T1000 (cell line): ENCODE measurements at regions not wholly inside any gene's neighbourhood (a gene's known extent, or its start where the extent isn't known, plus 50 kb on each side); places are given as distances from the start of the nearest gene placed in this dataset.
"Not testable (repeated sequence)": the region's sequence is repeated elsewhere in the genome, so short reads cannot be mapped to it uniquely, and the experiment has no call there.

Experiments
- DNase-seq: peaks from one replicate; lab custom pipeline; 2025; ENCODE audit warnings: mixed read lengths; lab: John Stamatoyannopoulos, UW

DNA sequence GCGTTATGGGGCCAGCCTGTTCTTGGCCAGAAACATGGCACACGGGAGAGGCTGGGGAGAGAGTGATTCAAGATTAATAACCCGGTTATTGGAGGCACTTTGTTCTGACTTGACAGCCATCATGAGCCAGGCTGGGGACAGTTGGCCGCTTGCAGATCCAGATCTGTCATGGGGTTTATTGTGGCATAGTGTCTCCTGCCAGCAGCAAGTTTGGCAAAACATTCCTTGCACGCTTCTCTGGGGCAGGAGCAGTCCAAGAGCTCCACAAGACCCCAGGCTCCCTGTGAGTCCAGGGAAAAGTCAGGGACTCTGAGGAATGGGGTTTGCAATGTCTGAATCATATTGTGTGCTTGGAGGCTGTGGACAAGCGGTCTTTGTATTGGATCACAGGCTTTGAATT, 270.4 kb downstream of the MIAT start:
- DNase-seq, result no peak

DNA sequence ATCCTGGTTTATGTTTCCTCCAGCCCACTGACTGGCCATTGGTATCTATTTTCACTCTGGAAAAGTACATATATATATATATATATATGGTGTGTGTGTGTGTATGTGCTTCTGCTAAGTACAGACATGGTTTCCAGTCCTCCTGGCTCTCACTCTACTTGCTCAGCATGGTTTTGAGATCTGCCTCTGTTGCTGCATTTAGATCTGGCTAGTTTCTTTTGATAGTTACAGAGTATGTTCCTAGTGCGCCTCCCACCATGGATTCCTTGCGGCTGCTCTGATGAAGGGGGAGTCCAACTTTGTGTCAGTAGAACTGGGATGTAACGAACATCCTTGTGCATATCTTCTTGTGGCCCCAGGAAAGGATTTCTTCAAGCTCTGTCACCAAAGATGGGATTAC, 274.1 kb downstream of the MIAT start:
- no peak for DNase-seq

DNA sequence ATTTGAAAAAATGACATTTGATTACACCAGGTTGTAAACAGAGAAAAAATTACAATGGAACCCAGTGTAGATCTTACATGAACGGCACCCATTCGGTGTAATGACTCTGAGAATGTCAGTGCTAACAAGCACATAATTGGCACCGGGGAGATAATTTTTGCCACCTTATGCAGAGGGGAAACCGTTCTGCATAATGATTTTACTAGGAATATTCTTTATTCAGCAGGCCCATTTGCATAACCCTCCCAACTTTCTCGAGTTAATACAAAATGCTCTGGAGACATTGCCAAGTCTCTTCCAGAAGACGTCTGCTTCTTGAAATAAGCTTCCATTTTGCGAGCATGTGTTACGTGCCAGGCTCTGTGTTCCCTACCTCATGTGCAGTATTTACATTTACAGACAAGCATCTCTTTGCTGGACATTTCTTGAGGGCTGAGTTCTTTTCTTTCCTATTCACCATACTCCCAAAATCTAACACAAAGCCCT, 275.8 kb downstream of the MIAT start:
- no peak for DNase-seq

DNA sequence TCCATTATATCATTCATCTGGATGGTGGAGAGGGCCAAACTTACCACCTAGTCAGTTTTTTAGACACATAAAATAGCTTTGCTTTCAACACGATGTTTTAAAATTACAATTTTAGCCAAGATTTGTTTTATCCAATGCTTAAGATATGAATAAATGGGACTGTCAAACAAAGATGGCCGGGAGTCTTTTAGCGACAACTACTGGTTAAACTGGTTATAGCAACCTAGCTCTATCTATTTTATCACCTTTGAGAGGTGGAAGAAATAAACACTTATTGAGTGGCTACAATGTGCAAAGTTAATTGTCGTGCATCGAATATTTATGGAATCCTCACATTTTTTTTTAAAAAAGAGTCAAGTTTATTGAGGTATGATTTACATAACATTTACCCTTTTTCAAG, 279.8 kb downstream of the MIAT start:
- DNase-seq, result no peak

DNA sequence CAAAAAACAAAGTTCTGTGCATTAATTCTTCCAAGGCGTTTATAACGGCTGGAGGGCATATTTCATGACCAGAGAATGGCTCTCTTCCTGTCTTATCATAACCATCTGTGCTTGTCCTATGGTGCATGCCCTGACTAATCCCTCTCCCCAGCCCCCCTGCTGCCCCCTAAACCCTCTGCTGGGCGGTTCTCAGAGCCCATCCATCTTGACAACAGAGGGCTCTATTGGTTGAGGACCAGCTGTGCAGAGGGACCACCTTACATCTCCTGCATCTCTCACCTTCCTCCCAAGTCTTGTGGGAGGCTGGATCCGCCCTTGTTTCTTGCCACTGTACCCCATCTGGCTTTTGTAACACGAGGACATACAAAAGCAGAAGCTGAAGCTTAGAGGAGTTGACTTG, 282.1 kb downstream of the MIAT start:
- no peak for DNase-seq

DNA sequence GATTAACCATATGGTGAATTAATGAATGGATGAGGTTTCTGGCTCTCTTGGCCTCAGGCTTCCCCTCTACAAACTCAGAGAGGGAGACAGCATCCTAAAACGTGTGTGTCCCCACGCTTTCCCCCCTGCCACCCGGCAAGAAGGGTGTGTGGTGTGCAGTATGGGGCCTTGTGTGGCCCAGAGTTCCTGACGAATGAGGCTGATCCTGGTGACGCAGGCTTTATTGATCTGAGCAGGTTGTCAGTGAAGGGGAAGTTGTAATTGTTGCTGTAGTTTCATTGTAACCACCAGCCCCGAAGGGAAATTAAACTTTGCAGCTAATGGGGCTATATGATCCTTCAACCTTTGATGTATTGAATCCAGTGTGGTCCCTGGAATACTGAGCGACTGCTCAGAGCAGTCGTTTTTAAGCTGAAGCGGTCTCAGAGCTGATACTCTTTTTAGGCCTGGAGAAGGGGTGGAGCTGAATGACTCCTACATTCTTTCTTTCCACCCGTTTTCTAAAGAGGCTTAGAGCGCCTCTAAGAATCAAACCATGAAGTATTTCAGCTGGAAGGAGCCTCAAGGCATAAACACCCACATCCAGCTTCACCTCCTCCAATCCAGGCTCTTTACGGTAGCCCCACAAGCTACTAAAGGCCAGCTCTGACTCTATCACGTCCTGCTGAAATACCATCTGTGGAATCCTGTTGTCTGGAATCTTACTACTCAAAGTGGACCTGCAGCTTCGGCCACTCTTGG, 284.7 kb downstream of the MIAT start:
- no peak for DNase-seq

DNA sequence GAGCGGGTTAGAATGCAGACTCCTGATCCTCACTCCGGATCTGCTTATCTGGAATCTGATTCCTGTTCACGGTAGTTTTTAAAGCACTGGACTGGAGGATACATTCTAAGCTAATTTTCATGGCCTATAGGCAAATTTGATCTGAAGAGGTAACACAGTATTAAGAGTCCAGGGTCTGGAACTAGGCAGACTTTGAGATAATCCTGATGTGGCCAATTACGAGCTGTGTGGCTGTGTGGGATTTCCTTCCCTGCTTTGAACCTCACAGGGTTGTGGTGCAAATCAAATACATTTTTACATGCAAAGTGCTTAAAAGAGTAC, 285.2 kb downstream of the MIAT start:
- DNase-seq, result no peak

DNA sequence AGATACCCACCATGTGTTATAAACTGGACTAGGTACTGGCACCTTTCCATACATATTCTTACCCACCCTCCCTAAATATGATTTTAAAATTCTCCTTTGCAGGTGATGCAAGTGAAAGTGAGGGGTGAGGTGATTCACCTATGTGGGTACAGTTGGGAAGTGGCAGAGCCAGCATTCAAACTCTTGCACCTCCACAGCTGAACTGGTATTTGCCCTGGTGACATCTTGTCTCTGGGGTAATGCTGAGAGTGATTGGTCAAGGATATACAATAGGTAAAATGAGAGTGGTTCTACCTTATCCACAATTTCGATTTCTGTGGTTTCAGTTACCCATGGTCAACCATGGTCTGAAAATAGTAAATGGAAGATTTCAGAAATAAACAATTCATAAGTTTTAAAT, 288.2 kb downstream of the MIAT start:
- DNase-seq, result no peak

DNA sequence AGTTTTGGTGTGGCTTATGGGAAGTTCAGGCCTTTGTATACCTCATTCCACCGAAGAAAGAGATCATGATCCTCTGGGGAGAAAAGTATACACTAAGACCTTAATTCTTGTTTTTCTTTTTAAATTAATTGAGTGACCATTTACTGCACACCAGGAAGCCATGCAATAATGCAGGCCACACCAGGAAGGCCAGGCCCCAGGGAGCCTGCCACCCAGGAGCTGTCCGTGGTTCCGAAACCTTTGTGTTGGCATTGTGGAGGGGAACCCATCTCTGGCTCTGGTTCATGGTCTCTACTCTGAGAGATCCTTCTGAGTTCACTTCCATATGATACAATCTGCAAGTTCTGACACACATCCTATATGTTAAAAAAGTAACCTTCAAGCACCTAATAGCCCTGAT, 291.8 kb downstream of the MIAT start:
- DNase-seq, result no peak

DNA sequence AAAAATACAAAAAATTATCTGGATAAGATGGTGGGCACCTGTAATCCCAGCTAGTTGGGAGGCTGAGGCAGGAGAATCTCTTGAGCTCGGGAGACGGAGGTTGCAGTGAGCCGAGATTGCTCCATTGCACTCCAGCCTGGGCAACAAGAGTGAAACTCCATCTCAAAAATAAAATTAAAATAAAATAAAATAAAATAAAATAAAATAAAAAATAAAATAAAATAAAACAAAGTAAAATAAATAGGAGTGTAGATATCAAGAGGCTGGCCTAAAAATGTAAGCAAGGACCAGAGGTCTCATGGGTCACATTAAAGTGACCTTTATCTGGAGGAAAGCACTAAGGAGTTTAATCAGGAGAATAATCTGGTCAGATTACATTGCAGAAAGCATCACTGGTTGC, 293.8 kb downstream of the MIAT start:
- not testable (repeated sequence) for DNase-seq

DNA sequence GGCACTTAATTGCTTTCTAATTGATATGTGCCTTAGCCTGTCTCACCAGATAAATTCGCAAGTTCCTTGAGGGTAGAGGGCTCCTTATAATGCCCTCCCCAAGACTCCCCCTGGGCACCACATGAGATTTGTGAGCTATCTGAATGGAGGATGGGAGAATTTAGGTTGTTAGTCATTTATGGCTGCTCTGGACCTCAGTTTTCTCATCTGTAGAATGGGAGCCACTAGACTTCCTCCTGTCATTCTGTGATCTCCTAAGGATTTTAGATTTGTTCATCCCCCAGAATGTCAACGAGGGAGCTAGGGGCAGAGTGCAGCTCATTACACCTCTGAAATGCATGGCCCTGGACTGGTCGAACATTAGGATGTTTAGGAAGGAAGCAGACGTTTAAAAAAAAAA, 294.6 kb downstream of the MIAT start:
- DNase-seq, result no peak

DNA sequence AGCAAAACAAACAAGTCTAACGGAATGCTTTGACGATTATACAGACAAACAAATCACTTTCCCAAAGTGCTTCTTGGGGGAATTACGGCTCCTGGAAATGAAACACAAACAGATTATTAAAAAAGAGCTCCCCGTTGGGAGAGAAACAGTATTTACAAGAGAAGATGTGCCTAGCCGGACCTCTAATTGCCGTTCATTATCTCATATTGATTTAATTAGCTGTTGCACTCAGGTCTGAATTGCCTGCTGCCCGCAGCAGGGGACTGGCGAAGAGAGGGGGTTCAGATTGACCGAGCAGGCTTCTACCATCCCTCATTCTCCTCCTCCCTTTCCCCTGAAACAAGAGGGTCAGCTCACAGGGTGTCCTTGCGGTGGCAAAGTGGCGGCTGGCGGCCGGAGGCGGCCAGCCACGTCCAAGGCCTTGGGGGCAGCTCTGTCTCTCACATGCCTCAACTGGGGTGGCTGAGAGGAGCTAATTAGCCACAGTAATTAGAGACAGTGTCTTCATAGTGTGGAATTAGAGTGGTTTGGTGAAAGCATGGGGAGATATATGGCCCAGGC, 295.1 kb downstream of the MIAT start:
- DNase-seq, result no peak

DNA sequence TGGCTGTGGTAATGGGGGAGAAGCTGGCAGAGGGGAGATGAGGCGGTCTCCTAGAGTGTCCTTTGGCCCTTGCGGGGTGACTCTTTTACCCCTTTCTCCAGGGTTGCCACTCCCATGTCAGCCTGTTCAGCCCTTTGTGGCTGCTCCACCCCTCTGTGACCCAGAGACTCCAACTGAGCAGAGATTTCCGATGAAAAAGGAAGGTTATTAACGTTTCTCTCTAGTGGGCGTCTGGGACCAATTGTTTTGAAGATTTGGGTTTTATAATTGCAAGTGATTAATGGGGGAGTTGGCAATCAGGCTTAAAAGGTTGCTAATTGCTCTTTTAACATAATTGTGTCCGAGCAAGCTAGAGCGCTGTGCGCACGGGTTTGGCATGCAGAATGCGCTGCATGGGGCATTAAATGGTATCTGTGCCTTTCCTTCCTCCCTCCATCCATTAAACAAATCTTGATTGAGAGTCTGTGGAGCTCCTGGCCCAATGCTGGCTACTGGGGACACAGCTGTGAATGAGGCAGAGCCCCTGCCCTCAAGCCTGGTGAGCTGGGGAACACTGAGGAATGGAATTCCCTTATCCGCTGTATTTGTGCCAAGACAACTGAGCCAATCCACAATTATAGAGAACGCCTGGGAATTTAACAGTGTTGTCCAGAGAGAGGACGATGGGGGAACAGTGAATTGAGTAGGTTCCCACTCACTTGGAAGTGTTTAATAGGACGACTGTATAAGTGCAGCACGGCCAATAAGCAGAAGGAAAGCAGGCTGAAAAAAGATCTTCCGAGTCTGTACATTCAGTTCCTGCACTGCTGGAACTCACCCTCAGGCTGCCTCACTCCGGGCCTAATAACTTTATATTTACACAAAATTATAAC, 295.9 kb downstream of the MIAT start:
- no peak for DNase-seq

DNA sequence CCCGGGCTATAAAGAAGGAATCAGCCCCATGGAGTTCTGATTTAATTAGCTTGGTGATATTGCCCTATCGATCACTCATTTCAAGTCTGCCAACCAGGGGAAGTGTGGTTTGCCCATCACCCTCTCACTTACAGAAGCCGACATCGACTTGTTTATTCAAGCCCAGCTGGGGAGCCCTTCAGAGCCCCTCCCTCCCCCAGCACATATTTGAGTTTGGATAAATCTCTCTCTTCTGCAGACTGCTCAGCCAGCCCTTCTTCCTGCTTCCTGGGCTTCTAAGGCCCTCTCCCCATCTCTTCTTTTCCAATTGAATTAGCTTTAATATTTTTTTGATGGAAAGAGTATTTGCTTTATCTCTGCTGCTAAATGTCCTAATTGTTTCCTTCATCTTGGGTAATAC, 299.0 kb downstream of the MIAT start:
- DNase-seq, result no peak

DNA sequence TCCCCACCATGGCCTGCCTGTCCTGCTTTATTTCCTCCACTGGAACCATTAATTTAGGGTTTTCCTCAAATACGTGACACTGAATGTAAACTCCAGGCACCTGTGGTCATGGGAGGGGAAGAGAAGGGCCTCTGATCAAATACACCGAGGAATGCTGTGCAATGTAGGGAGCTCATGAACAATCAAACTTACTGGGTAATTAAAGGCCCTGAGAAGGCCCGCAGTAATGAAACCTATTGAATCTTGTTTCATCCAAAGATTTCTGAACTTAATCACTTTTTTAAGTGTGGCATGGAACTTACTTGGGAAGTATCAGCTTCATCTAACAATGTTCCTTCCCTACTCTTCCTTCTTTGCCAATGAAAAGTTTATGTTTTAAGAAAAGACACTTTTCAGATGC, 299.8 kb downstream of the MIAT start:
- DNase-seq, result no peak

DNA sequence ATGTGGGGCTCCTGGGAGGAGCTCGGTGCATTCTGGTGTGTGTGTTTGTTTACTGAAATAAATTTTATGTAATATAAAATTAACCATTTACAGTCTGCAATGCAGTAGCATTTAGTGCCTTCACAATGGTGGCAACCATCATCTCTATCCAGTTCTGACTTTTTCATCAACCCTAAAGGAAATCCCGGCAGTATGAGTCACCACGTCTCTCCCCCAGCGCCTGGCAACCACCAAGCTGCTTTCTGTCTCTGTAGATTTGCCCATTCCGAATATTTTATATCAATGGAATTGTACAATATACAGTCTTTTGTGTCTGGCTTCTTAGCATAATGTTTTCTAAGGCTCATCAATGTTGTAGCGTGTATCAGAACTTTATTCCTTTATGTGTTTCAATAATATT, 300.5 kb downstream of the MIAT start:
- no peak for DNase-seq

DNA sequence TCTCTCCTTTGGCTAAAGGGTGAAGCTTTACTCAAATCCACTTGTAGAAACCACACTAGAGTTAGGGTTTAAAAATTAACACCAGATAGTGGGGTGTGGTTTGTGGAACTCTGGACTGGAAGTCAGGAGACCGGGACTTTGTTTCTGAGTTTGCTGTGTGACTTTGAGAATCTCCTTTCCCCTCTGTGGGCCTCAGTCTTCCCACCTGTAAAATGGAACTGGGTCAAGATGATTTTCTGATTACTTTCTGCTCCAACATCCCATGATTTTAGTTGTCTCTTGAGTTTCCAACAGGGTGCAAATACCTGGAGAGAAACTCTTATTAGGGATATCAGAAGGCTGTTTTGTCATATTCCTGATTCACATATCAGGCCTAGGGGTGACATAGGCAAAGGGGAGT, 301.0 kb downstream of the MIAT start:
- DNase-seq, result no peak

DNA sequence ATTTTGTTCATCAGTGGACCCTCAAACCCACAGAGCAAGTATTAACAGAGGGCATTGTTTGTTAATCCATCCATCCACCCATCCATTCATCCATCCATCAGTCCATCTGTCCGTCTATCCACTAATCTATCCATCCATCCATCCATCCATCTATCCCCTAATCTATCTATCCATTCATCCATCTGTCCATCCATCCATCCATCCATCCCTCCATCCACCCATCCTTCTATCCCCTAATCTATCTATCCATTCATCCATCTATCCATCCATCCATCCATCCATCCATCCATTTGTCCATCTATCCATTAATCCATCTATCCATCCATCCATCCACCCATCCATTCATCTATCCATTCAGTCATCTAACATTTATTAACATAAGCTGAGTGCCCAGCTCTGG, 307.3 kb downstream of the MIAT start:
- DNase-seq, result no peak

DNA sequence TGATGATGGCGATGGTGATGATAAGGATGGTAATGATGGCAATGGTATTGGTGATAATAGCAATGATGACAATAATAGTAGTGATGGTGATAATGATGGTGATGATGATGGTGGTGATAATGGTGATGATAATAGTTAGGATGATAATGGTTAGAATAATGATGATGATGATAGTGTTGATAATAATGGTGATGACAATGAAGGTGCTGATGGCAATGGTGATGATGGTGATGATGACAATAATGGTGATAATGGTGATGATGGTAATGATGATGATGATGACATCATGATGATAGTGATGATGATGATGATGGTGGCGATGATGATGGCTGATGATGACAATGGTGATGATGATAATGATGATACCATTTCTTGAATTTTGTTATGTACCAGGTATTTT, 309.9 kb downstream of the MIAT start:
- no peak for DNase-seq

DNA sequence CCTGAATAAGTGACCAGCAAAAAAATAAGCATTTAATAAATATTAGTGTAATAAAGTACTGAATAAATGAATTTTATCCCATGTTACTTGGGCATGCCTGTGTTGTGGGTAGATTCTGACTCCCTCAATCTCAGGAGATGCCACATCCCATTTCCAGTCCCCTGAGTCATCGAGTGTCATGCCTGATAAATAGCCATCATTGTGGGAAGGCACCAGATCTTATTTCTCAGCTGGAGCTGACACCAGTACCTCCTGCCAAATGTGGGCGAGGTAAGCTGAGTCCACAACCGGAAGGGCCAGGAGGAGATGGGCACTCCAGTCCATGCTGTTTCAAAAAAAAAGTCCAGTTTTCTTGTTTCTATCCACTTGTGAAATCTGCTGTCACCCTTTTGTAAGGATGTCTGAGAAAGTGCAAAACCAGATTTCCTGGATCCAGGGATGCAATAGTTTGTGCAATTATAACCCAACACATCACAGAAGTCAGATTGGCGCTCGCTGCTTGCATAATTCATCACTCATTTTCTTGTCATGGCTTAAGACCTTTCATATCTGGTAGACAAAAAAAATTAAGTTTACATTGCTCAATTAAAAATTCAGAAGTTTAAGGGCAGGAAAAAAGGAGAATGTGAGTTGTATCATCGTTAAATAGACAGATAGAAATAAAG, 311.6 kb downstream of the MIAT start:
- no peak for DNase-seq

DNA sequence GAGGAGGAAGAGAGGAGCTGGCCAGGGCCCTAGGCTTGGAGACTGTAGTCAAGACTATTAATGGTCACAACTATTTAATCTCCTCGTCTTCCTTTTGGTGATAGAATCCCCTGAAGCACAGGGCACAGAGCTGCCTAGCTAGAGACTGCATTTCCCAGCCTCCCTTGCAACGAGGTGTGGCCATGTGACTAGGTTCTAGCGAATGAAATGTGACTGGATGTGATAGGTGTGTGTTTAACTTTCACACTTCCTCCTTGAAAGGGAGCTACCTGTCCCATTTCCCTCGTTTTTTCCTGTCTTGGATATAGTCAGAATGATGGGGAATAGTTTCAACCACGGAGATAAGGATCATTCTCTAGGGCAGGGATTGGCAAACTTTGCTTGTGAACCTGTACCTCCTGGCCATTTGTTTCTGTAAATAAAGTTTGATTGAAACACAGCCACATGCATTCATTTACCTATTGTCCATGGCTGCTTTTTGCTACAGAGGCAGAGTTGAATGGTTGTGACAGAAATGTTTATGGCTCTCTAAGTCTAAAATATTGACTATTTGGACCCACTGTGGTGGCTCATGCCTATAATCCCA, 313.5 kb downstream of the MIAT start:
- DNase-seq, result no peak

DNA sequence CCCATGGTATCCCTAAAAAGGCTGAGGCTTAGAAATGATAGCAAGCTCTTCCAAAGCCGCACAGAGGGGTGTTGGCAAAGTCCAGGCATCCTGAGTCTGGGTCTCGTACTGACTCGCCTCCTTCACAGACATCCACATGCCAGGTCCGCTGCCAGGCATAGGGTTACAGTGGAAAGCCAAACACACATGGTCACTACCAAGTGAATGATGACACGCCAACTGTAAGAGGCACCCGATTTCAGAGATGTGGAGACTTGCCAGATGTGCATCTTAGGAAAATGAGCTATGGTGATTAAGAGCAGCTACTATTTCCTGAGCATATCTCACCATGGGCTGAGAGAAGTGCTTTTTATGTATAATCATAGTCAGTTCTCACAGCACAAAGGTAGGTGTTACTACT, 314.9 kb downstream of the MIAT start:
- DNase-seq, result no peak
